GM18499 (cell line): ENCODE measurements at regions not wholly inside any gene's neighbourhood (a gene's known extent, or its start where the extent isn't known, plus 50 kb on each side); places are given as distances from the start of the nearest gene placed in this dataset.

ENCODE experiments used
- ATAC-seq: cut with Tn5 transposase; IDR thresholded peaks from one replicate; pipeline ENCODE4 v1.9.1; 2021; ENCODE audit warnings: moderate number of reproducible peaks; ENCODE audit not compliant: insufficient read depth, unreplicated experiment

DNA sequence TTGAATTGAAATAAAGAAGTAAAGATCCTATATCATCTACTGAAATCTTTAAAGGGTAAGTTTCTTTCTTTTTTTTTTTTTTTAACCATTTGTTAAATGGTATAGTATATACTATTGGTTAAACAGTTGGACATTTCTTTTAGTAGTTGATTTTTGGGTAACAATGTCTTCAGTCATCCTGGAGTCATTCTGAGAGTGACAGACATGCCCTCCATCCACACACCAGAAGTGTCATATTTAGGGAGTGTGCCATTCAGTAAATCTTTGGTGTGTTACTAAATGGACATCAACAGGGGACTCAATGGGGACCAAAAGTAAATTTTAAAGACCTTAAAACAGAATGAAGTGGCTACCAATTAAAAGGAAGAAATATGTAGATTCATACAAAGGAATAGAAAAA, 50.8 kb upstream of the SLC39A10 start:
- ATAC-seq, result no peak

DNA sequence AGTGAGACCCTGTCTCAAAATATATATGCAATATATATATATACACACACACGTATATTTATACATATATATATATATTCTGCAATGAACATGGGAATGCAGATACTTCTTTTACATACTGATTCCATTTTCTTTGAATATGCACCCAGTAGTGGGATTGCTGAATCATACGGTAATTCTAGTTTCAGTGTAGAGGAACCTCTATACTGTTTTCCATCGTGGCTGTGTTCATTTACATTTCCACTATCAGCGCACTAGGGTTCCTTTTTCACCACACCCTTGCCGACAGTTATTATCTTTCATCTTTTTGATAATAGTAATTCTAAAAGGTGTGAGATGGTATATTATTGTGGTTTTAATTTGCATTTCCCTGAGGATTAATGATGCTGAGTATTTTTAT, 52.3 kb upstream of the SLC39A10 start:
- ATAC-seq, result no peak

- ATAC-seq, result no peak
Measured at GRCh38 chr2:195603998-195604397, 53.0 kb upstream of the SLC39A10 start.

DNA sequence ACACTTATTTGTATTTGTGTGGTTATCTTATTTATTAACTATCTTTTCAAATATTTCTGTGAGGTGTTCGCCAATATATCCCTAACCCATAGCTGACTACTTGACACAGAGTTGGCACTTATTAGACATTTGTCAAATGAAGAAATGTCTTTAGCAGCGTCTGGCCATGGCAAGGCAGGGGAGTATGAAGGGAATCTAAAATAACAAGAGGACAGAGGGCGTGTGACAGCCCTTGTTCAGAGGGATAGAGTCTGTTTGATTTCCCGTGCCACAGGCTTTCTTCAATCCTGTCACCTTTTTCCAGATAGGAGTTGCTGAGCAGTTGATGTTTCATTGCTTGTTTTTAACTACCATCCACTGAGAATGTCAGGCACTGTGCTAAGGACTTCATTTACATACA, 53.6 kb upstream of the SLC39A10 start:
- ATAC-seq, result no peak

GRCh38 chr2:195602687-195603086, 54.3 kb upstream of the SLC39A10 start:
- no peak for ATAC-seq

- no peak for ATAC-seq
Measured at GRCh38 chr2:195601361-195601760, 55.7 kb upstream of the SLC39A10 start.

DNA sequence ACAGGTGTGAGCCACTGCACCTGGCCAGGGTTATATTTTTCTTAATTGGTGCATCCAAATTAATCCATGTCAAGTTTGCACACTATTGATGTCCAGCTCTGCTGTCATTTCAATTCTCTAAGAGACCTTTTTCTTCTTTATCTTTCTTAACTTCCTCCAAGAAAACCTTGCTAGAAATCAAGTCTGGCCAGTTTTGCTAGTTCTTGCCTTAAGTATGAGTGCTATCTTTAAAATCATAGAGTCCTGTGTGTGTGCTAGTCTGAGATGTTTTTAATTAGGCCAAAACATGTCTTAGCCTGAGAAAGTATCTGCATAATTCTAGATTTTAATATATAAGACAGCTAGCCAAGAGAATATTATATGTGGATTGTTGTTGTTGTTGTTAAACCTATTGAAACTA, 56.2 kb upstream of the SLC39A10 start:
- no peak for ATAC-seq

DNA sequence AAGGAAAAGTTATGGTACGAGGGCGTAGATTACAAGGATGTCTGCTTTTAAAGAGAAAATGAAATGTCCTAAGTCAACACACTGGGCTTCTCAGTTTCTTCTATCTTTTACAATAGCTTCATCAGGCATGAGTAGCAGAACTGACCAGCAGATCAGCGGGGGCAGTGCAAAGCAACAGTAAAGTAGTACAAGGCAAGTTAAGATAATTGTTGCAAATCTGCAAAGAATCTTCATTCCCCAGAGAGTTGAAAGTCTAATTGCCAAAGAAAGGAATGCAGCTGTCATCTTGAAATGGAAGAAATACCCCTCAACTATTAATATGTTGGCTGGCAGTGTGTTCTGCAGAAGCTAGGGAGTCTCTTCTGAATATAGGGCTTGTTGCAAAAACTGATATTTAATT, 60.2 kb upstream of the SLC39A10 start:
- ATAC-seq, result no peak

DNA sequence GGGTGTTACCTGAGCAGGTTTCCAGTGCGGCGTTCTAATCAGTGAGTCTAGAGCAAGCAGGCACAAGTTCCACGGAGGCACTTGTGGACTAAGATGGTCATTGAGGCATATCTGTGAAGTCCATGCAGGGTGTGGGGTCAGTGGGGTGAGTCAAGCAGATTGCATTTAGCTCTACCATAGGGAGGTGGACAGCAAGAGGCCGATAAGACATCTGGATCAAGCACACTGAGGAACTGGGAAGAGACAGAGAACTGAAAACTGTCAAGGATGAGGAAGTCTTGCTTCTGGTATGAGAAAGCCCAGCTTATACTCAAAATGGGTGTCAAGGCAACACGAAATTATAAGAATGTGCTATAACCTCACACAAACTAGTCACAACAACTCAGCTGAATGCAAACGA, 61.2 kb upstream of the SLC39A10 start:
- no peak for ATAC-seq

- ATAC-seq, result no peak
Measured at GRCh38 chr2:195594919-195595694, 61.9 kb upstream of the SLC39A10 start.

- ATAC-seq, result no peak
Measured at GRCh38 chr2:195594248-195594647, 62.8 kb upstream of the SLC39A10 start.

- no peak for ATAC-seq
Measured at GRCh38 chr2:195592105-195592504, 64.9 kb upstream of the SLC39A10 start.

- no peak for ATAC-seq
Measured at GRCh38 chr2:195590861-195591205, 66.2 kb upstream of the SLC39A10 start.

DNA sequence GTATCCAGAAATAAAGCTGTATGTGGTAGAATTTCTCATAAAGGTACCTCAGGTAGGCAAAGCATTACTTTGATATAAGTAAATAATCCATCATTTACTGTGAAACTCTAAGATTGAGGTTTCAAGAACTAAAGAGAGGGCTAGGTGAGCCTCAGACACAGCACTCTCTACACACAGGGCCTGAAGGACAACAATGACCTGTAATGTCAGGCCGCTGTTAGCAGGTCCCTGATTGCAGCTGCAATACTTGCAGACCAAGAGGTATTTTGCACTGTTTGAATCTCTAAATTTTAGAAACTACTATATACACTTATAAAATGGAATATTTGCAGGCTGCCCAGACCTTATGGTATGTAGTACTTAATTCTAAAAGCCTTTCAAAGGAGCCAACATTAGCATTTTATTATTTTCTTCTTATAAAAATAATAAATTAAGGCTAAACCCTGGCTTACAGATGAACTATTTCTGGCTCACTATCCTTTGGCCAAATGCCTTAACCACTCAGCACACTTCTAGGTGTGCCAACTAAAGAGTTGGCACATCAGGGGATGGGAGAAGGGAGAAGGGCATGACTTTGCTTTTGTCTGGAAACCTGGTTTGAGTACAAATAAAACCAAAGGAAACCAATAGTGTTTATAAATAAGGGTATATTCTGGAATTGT, 66.7 kb upstream of the SLC39A10 start:
- ATAC-seq, result no peak

- no peak for ATAC-seq
Measured at GRCh38 chr2:195587966-195588365, 69.1 kb upstream of the SLC39A10 start.

DNA sequence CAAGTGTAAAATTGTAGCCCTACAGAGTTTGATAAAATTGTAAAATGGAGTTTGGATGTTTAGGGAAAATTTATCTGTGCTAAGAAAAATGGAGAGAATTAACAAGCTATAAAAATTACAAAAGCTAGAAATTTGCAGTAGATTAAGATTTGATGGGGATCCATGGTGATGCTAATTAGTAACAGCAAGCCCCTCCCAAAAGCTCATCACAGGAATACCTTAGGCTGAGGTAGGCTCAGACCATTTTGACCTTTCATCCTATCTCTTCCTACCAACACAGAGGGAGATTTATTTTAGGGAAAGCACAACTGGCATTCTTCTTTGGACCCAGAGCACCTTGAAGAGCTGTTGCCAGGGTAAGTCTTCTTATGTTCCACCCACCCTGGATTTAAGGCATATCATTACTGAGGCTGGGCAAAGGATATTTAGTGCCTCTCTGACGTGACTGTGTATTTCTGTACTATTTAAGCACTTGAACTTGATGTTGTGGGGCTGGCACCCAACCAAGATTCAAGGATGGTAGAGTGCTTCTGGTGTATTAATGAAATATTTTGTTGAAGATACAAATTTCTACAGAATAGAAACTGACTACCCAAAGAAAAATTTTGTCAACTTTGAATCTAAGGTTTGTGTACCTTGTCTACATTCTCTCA, 70.8 kb upstream of the SLC39A10 start:
- ATAC-seq, result no peak

GRCh38 chr2:195582188-195582587, 74.8 kb upstream of the SLC39A10 start:
- no peak for ATAC-seq

DNA sequence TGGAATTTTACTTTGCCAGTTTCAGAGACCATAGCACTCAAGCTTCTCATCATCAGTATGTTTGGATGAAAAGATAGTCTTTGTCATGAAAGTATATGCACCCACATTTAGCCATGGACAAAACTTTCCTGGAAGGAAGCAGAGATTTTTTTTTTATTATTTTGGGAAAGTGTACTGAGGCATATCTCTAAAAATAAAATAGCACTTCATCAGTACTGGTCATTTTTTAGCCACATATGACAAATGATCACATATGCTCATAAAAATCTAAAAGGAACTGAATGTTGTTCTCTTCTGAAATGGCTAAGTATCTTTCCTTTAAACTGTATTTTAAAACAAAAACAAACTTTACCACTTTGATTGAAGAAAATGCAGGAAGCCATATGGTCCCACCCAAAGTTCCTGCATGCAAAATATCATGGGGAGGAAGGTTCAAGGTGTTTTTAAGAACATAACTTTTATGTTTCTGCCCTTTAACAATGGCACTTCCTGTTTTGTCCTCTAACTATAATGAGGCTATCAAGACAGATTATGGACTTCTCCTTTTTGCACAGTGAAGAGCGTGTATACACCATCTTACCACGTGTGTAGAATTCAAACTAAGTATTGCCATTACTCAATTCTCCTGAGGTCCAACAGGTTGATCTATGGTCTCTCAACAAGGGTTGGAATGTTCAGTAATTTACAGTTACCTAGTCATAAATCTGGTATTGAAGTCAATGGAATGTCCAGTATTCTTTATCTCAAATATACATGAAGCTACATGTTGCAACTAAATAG, 77.1 kb upstream of the SLC39A10 start:
- no peak for ATAC-seq

- ATAC-seq, result peak; percentile 43
Measured at GRCh38 chr2:195575879-195576401, 81.1 kb upstream of the SLC39A10 start.

- no peak for ATAC-seq
Measured at GRCh38 chr2:195575016-195575415, 82.0 kb upstream of the SLC39A10 start.

- ATAC-seq, result no peak
Measured at GRCh38 chr2:195574312-195574711, 82.7 kb upstream of the SLC39A10 start.
